HL-60 (cell line): ENCODE measurements at regions not wholly inside any gene's neighbourhood (a gene's known extent, or its start where the extent isn't known, plus 50 kb on each side); places are given as distances from the start of the nearest gene placed in this dataset.

Experiments used
- CTCF ChIP-seq: IDR thresholded peaks from one replicate; pipeline ENCODE4 v1.5.1; 2011; ENCODE audit warnings: low read length, control low read depth, inconsistent platforms; ENCODE audit not compliant: insufficient read depth
- POLR2AphosphoS5 ChIP-seq: IDR thresholded peaks from 2 replicates; pipeline ENCODE4 v1.6.1; 2012; ENCODE audit warnings: low read depth
- REST ChIP-seq: IDR thresholded peaks from 2 replicates; pipeline ENCODE4 v1.6.1; 2012; ENCODE audit warnings: low read depth; ENCODE audit not compliant: insufficient replicate concordance
- SPI1 ChIP-seq: IDR thresholded peaks from 2 replicates; pipeline ENCODE4 v1.6.1; 2012; ENCODE audit warnings: low read depth, mild to moderate bottlenecking, borderline replicate concordance

- no peak for TF ChIP-seq POLR2AphosphoS5
- TF ChIP-seq CTCF: no peak
- TF ChIP-seq SPI1: no peak
- no peak for TF ChIP-seq REST
Measured at GRCh38 chr2:189347540-189347939, 93.7 kb upstream of the WDR75 start.
